Astrocyte (in vitro differentiated cells and primary cell): ENCODE measurements at regions not wholly inside any gene's neighbourhood (a gene's known extent, or its start where the extent isn't known, plus 50 kb on each side); places are given as distances from the start of the nearest gene placed in this dataset.

ENCODE experiments used
- DNase-seq: peaks from one replicate; pipeline ENCODE4 v3.0.0-alpha.2; 2010; ENCODE audit warnings: low read depth
- FAIRE-seq: peaks from 2 replicates; lab custom pipeline; 2011; peaks lifted over from hg19 to GRCh38; lab: Jason Lieb, UNC
- H2AFZ ChIP-seq: 2 replicates; pipeline ENCODE4 v1.6.0; 2012; ENCODE audit warnings: low read depth, low read length, inconsistent platforms
- H3K27ac ChIP-seq: 2 replicates; pipeline ENCODE4 v1.5.1; 2011; ENCODE audit warnings: low read depth, low read length, inconsistent platforms
- H3K27me3 ChIP-seq: 2 replicates; pipeline ENCODE4 v1.6.0; 2011; ENCODE audit warnings: low read length, inconsistent platforms; ENCODE audit not compliant: insufficient read depth
- H3K36me3 ChIP-seq: 2 replicates; pipeline ENCODE4 v1.5.1; 2011; ENCODE audit warnings: low read length, inconsistent platforms; ENCODE audit not compliant: insufficient read depth
- H3K4me1 ChIP-seq: 2 replicates; pipeline ENCODE4 v1.5.1; 2011; ENCODE audit warnings: low read length, inconsistent platforms; ENCODE audit not compliant: insufficient read depth
- H3K4me2 ChIP-seq: 2 replicates; pipeline ENCODE4 v1.6.0; 2012; ENCODE audit warnings: low read length, inconsistent platforms
- H3K4me3 ChIP-seq: 2 replicates; pipeline ENCODE4 v1.5.1; 2011; ENCODE audit warnings: low read depth, mild to moderate bottlenecking, low read length, inconsistent platforms; ENCODE audit not compliant: insufficient read depth
- H3K79me2 ChIP-seq: 2 replicates; pipeline ENCODE4 v1.6.0; 2012; ENCODE audit warnings: mild to moderate bottlenecking, low read length, inconsistent platforms; ENCODE audit not compliant: insufficient read depth
- H3K9ac ChIP-seq: 2 replicates; pipeline ENCODE4 v1.6.0; 2012; ENCODE audit warnings: mild to moderate bottlenecking, low read length, inconsistent platforms
- H3K9me3 ChIP-seq: 2 replicates; pipeline ENCODE4 v1.5.1; 2012; ENCODE audit warnings: low read depth, mild to moderate bottlenecking, low read length, inconsistent platforms; ENCODE audit not compliant: insufficient read depth
- H4K20me1 ChIP-seq: 2 replicates; pipeline ENCODE4 v1.6.0; 2012; ENCODE audit warnings: low read length, inconsistent platforms; ENCODE audit not compliant: insufficient read depth
- H3K27ac Mint-ChIP-seq: one replicate; pipeline ENCODE4 v1.8.0; 2021; ENCODE audit warnings: mild to moderate bottlenecking, mixed read lengths; ENCODE audit not compliant: unreplicated experiment
- H3K27me3 Mint-ChIP-seq: one replicate; pipeline ENCODE4 v1.8.0; 2021; ENCODE audit warnings: low read depth, mixed read lengths; ENCODE audit not compliant: unreplicated experiment
- H3K36me3 Mint-ChIP-seq: one replicate; pipeline ENCODE4 v1.8.0; 2021; ENCODE audit warnings: low read depth, mixed read lengths; ENCODE audit not compliant: unreplicated experiment
- H3K4me1 Mint-ChIP-seq: one replicate; pipeline ENCODE4 v1.8.0; 2021; ENCODE audit warnings: low read depth, mixed read lengths; ENCODE audit not compliant: unreplicated experiment
- H3K4me3 Mint-ChIP-seq: one replicate; pipeline ENCODE4 v1.8.0; 2021; ENCODE audit warnings: mild to moderate bottlenecking, moderate library complexity, mixed read lengths; ENCODE audit not compliant: unreplicated experiment
- H3K9me3 Mint-ChIP-seq: one replicate; pipeline ENCODE4 v1.8.0; 2021; ENCODE audit warnings: mild to moderate bottlenecking, mixed read lengths; ENCODE audit not compliant: unreplicated experiment
- EZH2 ChIP-seq: IDR thresholded peaks from 2 replicates; pipeline ENCODE4 v1.6.1; 2012; ENCODE audit warnings: mild to moderate bottlenecking, low read length, inconsistent platforms; ENCODE audit not compliant: insufficient read depth
- TF ChIP-seq, protein P1 (sequence below): IDR thresholded peaks from 2 replicates; pipeline ENCODE4 v1.5.1; 2011; ENCODE audit warnings: low read depth, mild to moderate bottlenecking, inconsistent platforms, low read length, moderate library complexity; ENCODE audit not compliant: insufficient read depth

DNA sequence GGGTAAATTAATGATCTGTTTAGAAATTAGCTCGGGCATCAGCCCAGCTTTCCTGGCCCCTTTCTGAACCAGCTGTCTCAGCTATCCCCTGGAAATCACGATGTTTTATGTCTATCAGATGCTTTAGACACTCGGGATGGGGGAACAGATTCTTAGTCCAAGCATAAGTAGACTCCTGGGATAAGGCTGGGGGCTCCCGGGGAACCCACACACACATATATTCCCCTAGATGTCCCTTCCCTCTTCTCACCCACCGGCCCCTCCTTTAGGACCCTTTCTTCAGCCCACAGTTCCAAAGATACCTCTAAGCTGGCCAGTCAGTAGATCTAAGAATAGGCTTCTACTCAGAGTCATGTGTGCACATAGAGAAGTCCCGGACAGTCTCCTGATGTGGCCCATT lies 151.5 kb upstream of the COPS8 start:
- TF ChIP-seq EZH2, result no peak
- TF ChIP-seq, protein P1, sequence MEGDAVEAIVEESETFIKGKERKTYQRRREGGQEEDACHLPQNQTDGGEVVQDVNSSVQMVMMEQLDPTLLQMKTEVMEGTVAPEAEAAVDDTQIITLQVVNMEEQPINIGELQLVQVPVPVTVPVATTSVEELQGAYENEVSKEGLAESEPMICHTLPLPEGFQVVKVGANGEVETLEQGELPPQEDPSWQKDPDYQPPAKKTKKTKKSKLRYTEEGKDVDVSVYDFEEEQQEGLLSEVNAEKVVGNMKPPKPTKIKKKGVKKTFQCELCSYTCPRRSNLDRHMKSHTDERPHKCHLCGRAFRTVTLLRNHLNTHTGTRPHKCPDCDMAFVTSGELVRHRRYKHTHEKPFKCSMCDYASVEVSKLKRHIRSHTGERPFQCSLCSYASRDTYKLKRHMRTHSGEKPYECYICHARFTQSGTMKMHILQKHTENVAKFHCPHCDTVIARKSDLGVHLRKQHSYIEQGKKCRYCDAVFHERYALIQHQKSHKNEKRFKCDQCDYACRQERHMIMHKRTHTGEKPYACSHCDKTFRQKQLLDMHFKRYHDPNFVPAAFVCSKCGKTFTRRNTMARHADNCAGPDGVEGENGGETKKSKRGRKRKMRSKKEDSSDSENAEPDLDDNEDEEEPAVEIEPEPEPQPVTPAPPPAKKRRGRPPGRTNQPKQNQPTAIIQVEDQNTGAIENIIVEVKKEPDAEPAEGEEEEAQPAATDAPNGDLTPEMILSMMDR, result no peak
- no peak overlapping the region for H2AFZ ChIP-seq
- no peak overlapping the region for H3K4me2 ChIP-seq
- peaks cover 2% of the 10 kb centered on the region for H3K36me3 Mint-ChIP-seq
- H3K9me3 Mint-ChIP-seq, result peaks cover 7% of the 10 kb centered on the region
- H3K27ac ChIP-seq, result no peak overlapping the region
- no peak for DNase-seq
- H3K79me2 ChIP-seq, result no peaks in the 10 kb centered on the region
- H3K4me1 ChIP-seq, result no peaks in the 10 kb centered on the region
- no peak overlapping the region for H3K9ac ChIP-seq
- no peaks in the 10 kb centered on the region for H3K4me1 Mint-ChIP-seq
- no peak overlapping the region for H3K4me3 Mint-ChIP-seq
- peaks cover 3% of the 10 kb centered on the region for H3K27me3 ChIP-seq
- H3K36me3 ChIP-seq, result no peaks in the 10 kb centered on the region
- FAIRE-seq, result no peak
- H3K4me3 ChIP-seq, result no peak overlapping the region
- H4K20me1 ChIP-seq, result no peaks in the 10 kb centered on the region
- H3K9me3 ChIP-seq, result no peaks in the 10 kb centered on the region
- no peak overlapping the region for H3K27ac Mint-ChIP-seq
- peaks cover 35% of the 10 kb centered on the region for H3K27me3 Mint-ChIP-seq

DNA sequence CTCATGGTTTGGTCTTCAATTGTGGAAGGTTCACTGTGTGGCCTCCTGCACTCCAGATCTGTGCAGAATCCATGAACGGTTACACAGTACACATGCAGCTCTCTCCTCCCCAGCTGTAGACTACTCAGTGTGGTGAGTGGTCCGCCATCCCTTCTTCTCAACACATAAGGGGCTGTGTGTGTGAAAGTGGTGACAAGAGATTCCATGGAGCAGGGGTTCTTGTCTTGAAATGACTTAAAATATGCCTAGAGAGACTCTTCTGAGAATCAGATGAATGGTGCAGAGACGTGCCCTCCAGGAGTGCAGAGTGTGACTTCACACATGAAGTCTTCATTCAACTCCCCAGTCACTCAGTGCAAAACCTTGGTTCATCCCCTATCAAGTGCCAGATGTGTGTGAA lies 151.0 kb upstream of the COPS8 start:
- no peaks in the 10 kb centered on the region for H4K20me1 ChIP-seq
- Mint-ChIP-seq H3K4me3 (no peak overlapping the region), H3K9me3 (peaks cover 7% of the 10 kb centered on the region), H3K27me3 (peaks cover 35% of the 10 kb centered on the region), H3K36me3 (peaks cover 2% of the 10 kb centered on the region), H3K27ac (no peak overlapping the region), H3K4me1 (peaks cover 1% of the 10 kb centered on the region)
- H2AFZ ChIP-seq, result no peak overlapping the region
- H3K9ac ChIP-seq, result no peak overlapping the region
- no peaks in the 10 kb centered on the region for H3K4me1 ChIP-seq
- H3K9me3 ChIP-seq, result no peaks in the 10 kb centered on the region
- no peak overlapping the region for H3K4me3 ChIP-seq
- no peaks in the 10 kb centered on the region for H3K79me2 ChIP-seq
- no peaks in the 10 kb centered on the region for H3K36me3 ChIP-seq
- peaks cover 3% of the 10 kb centered on the region for H3K27me3 ChIP-seq
- no peak overlapping the region for H3K27ac ChIP-seq
- H3K4me2 ChIP-seq, result no peak overlapping the region
- DNase-seq, result no peak
- no peak for FAIRE-seq
- TF ChIP-seq, protein P1, result no peak
- TF ChIP-seq EZH2, result no peak

- no peak overlapping the region for H2AFZ ChIP-seq
- H3K4me1 Mint-ChIP-seq, result peaks cover 1% of the 10 kb centered on the region
- H3K79me2 ChIP-seq, result no peaks in the 10 kb centered on the region
- H3K4me3 Mint-ChIP-seq, result no peak overlapping the region
- H3K36me3 Mint-ChIP-seq, result peaks cover 2% of the 10 kb centered on the region
- DNase-seq (no peak), FAIRE-seq (no peak)
- H3K4me2 ChIP-seq, result no peak overlapping the region
- no peaks in the 10 kb centered on the region for H3K36me3 ChIP-seq
- H3K27me3 ChIP-seq, result peaks cover 3% of the 10 kb centered on the region
- peaks cover 7% of the 10 kb centered on the region for H3K9me3 Mint-ChIP-seq
- no peak overlapping the region for H3K9ac ChIP-seq
- no peaks in the 10 kb centered on the region for H4K20me1 ChIP-seq
- no peak for TF ChIP-seq EZH2
- H3K27ac ChIP-seq, result no peak overlapping the region
- H3K27ac Mint-ChIP-seq, result no peak overlapping the region
- peaks cover 35% of the 10 kb centered on the region for H3K27me3 Mint-ChIP-seq
- no peaks in the 10 kb centered on the region for H3K9me3 ChIP-seq
- H3K4me1 ChIP-seq, result no peaks in the 10 kb centered on the region
- no peak overlapping the region for H3K4me3 ChIP-seq
Observed at GRCh38 chr2:236935083-236935482, 150.6 kb upstream of the COPS8 start.
